NT2/D1 (cell line): ENCODE measurements at regions not wholly inside any gene's neighbourhood (a gene's known extent, or its start where the extent isn't known, plus 50 kb on each side); places are given as distances from the start of the nearest gene placed in this dataset.

Experiments
- SUZ12 ChIP-seq: IDR thresholded peaks from 2 replicates; pipeline ENCODE4 v1.6.1; 2011; ENCODE audit not compliant: insufficient read length, insufficient read depth; ENCODE audit errors: extremely low read depth
- ZNF274 ChIP-seq: IDR thresholded peaks from 2 replicates; pipeline ENCODE4 v1.6.1; 2011; ENCODE audit warnings: mild to moderate bottlenecking, low read depth, low read length

DNA sequence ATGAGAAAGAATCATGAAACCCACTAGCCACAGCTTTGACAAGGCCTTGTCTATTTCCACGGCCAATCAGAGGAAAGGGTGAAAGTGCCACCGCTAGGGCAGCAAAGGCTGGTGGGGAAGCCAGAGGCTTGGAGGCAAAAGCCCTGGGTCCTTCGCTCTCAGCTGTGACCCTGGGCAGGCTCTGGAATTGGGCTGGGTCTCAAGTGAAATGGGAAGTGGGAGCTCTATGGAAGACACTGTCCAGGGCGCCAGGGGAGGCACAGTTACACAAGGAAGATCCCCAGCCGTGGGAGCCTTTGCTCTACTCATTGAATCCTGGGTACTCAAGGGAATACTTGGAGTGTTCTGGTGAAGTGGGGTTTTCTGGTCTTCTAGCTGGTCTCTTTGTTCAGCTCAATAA lies 136.2 kb downstream of the ASB7 start:
- TF ChIP-seq SUZ12 (no peak), ZNF274 (no peak)
